Activated CD8-positive, alpha-beta T cell treated with anti-CD3 and anti-CD28 coated beads for 36 hours (primary cell): ENCODE measurements at regions not wholly inside any gene's neighbourhood (a gene's known extent, or its start where the extent isn't known, plus 50 kb on each side); places are given as distances from the start of the nearest gene placed in this dataset.
"Not testable (repeated sequence)": the region's sequence is repeated elsewhere in the genome, so short reads cannot be mapped to it uniquely, and the experiment has no call there.

Experiments used
- ATAC-seq: fragments of 200-7000 bp; cut with Tn5 transposase; one replicate; pipeline ENCODE4 v1.10.0; 2021; ENCODE audit warnings: mild to moderate bottlenecking, moderate library complexity
- CTCF ChIA-PET: fragments of 350-600 bp; sonication (Branson Sonifier 250); formaldehyde crosslinking; loops from one replicate; lab custom pipeline; 2021; ENCODE audit warnings: antibody characterized with exemption; lab: Charles Lee
- POLR2A ChIA-PET: fragments of 350-600 bp; sonication (Branson Sonifier 250); formaldehyde crosslinking; loops from one replicate; lab custom pipeline; 2021; ENCODE audit warnings: antibody characterized with exemption; lab: Charles Lee
- DNase-seq: peaks from one replicate; pipeline ENCODE4 v3.0.0-alpha.2; 2020
- H3K27ac Mint-ChIP-seq: one replicate; pipeline ENCODE4 v1.8.0; 2021; ENCODE audit warnings: mild to moderate bottlenecking, mixed read lengths
- H3K27me3 Mint-ChIP-seq: one replicate; pipeline ENCODE4 v1.8.0; 2021; ENCODE audit warnings: mixed read lengths
- H3K36me3 Mint-ChIP-seq: one replicate; pipeline ENCODE4 v1.8.0; 2021; ENCODE audit warnings: low read depth, mixed read lengths
- H3K4me1 Mint-ChIP-seq: one replicate; pipeline ENCODE4 v1.8.0; 2021; ENCODE audit warnings: low read depth, mixed read lengths
- H3K4me3 Mint-ChIP-seq: one replicate; pipeline ENCODE4 v1.8.0; 2021; ENCODE audit warnings: mild to moderate bottlenecking, moderate library complexity, mixed read lengths
- H3K9me3 Mint-ChIP-seq: one replicate; pipeline ENCODE4 v1.8.0; 2021; ENCODE audit warnings: mixed read lengths
- CTCF ChIP-seq: fragments of 200-600 bp; IDR thresholded peaks from one replicate; pipeline ENCODE4 v1.8.0; 2022; ENCODE audit warnings: antibody characterized with exemption, mild to moderate bottlenecking
- intact Hi-C: fragments of 100-400 bp; cut with micrococcal nuclease; formaldehyde crosslinking; loops from one replicate; pipeline ENCODE4 v1.10.0; 2022

GRCh38 chrX:128816919-128817318 is 706.4 kb downstream of the SMARCA1 start:
- Mint-ChIP-seq H3K27ac (no peak overlapping the region), H3K36me3 (no peaks in the 10 kb centered on the region), H3K4me1 (no peaks in the 10 kb centered on the region), H3K4me3 (no peak overlapping the region), H3K9me3 (no peaks in the 10 kb centered on the region), H3K27me3 (no peaks in the 10 kb centered on the region)
- intact Hi-C loops = no loop called here
- ChIA-PET CTCF (no interaction called here), POLR2A (no interaction called here)
- ATAC-seq (no peak), DNase-seq (no peak)
- peak; percentile 19 for TF ChIP-seq CTCF

GRCh38 chrX:128807367-128807766 is 715.9 kb downstream of the SMARCA1 start:
- H3K4me3 Mint-ChIP-seq = no peak overlapping the region
- H3K36me3 Mint-ChIP-seq = no peaks in the 10 kb centered on the region
- CTCF ChIA-PET = no interaction called here
- DNase-seq = no peak
- H3K9me3 Mint-ChIP-seq = peaks cover 6% of the 10 kb centered on the region
- no peaks in the 10 kb centered on the region for H3K27me3 Mint-ChIP-seq
- POLR2A ChIA-PET = no interaction called here
- TF ChIP-seq CTCF = no peak
- no peak for ATAC-seq
- no peaks in the 10 kb centered on the region for H3K4me1 Mint-ChIP-seq
- no peak overlapping the region for H3K27ac Mint-ChIP-seq
- intact Hi-C loops = no loop called here

GRCh38 chrX:128805236-128805635 is 718.1 kb downstream of the SMARCA1 start:
- ATAC-seq (no peak), DNase-seq (no peak)
- intact Hi-C loops = no loop called here
- Mint-ChIP-seq H3K4me3 (no peak overlapping the region), H3K9me3 (peaks cover 6% of the 10 kb centered on the region), H3K4me1 (no peaks in the 10 kb centered on the region), H3K27me3 (no peaks in the 10 kb centered on the region), H3K36me3 (no peaks in the 10 kb centered on the region), H3K27ac (no peak overlapping the region)
- POLR2A ChIA-PET = no interaction called here
- TF ChIP-seq CTCF = no peak
- CTCF ChIA-PET = no interaction called here

- ATAC-seq (no peak), DNase-seq (no peak)
- Mint-ChIP-seq H3K9me3 (peaks cover 6% of the 10 kb centered on the region), H3K4me3 (no peak overlapping the region), H3K36me3 (no peaks in the 10 kb centered on the region), H3K27ac (no peak overlapping the region), H3K27me3 (no peaks in the 10 kb centered on the region), H3K4me1 (no peaks in the 10 kb centered on the region)
- POLR2A ChIA-PET = no interaction called here
- CTCF ChIA-PET = no interaction called here
- intact Hi-C loops = no loop called here
- TF ChIP-seq CTCF = no peak
These were observed 718.5 kb downstream of the SMARCA1 start for GRCh38 chrX:128804828-128805227.

GRCh38 chrX:128800138-128800537 is 723.2 kb downstream of the SMARCA1 start:
- Mint-ChIP-seq H3K36me3 (no peaks in the 10 kb centered on the region), H3K27me3 (no peaks in the 10 kb centered on the region), H3K4me1 (no peaks in the 10 kb centered on the region), H3K27ac (no peak overlapping the region), H3K4me3 (no peak overlapping the region), H3K9me3 (no peaks in the 10 kb centered on the region)
- POLR2A ChIA-PET = no interaction called here
- DNase-seq (no peak), ATAC-seq (no peak)
- intact Hi-C loops = no loop called here
- CTCF ChIA-PET = no interaction called here
- TF ChIP-seq CTCF = no peak

- H3K4me3 Mint-ChIP-seq, H3K4me1 Mint-ChIP-seq, H3K36me3 Mint-ChIP-seq, H3K9me3 Mint-ChIP-seq, H3K27ac Mint-ChIP-seq, CTCF ChIA-PET, DNase-seq, H3K27me3 Mint-ChIP-seq, intact Hi-C loops, POLR2A ChIA-PET, ATAC-seq: not testable (repeated sequence)
These were observed 730.9 kb upstream of the ACTRT1 start for GRCh38 chrX:128783139-128783538.
